ENCODE measurements at regions not wholly inside any gene's neighbourhood (a gene's known extent, or its start where the extent isn't known, plus 50 kb on each side); places are given as distances from the start of the nearest gene placed in this dataset.

- TF ChIP-seq, protein P1, sequence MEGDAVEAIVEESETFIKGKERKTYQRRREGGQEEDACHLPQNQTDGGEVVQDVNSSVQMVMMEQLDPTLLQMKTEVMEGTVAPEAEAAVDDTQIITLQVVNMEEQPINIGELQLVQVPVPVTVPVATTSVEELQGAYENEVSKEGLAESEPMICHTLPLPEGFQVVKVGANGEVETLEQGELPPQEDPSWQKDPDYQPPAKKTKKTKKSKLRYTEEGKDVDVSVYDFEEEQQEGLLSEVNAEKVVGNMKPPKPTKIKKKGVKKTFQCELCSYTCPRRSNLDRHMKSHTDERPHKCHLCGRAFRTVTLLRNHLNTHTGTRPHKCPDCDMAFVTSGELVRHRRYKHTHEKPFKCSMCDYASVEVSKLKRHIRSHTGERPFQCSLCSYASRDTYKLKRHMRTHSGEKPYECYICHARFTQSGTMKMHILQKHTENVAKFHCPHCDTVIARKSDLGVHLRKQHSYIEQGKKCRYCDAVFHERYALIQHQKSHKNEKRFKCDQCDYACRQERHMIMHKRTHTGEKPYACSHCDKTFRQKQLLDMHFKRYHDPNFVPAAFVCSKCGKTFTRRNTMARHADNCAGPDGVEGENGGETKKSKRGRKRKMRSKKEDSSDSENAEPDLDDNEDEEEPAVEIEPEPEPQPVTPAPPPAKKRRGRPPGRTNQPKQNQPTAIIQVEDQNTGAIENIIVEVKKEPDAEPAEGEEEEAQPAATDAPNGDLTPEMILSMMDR (IDR thresholded peaks at IDR 0.05) = no peak
- no peak for TF ChIP-seq POLR2A (IDR thresholded peaks at IDR 0.05)
These were observed 210.9 kb upstream of the CSF3R start for GRCh38 chr1:36693603-36694002.
